ENCODE measurements at regions not wholly inside any gene's neighbourhood (a gene's known extent, or its start where the extent isn't known, plus 50 kb on each side); places are given as distances from the start of the nearest gene placed in this dataset.
"Not testable (repeated sequence)": the region's sequence is repeated elsewhere in the genome, so short reads cannot be mapped to it uniquely, and the experiment has no call there.

- DNase-seq: no peak
Measured at GRCh38 chr6:121597654-121598053, 162.2 kb downstream of the GJA1 start.

- DNase-seq: not testable (repeated sequence)
Measured at GRCh38 chr6:121599331-121599730, 163.9 kb downstream of the GJA1 start.

- DNase-seq: no peak
Measured at GRCh38 chr6:121600389-121601168, 165.1 kb downstream of the GJA1 start.

- DNase-seq: no peak
Measured at GRCh38 chr6:121603486-121603885, 168.0 kb downstream of the GJA1 start.

GRCh38 chr6:121607721-121608120 lies 172.3 kb downstream of the GJA1 start:
- no peak for DNase-seq

GRCh38 chr6:121608270-121608669 lies 172.8 kb downstream of the GJA1 start:
- no peak for DNase-seq

- no peak for DNase-seq
Measured at GRCh38 chr6:121609281-121609680, 173.8 kb downstream of the GJA1 start.

GRCh38 chr6:121612927-121613326 lies 177.5 kb downstream of the GJA1 start:
- no peak for DNase-seq

- DNase-seq: no peak
Measured at GRCh38 chr6:121614115-121614514, 178.7 kb downstream of the GJA1 start.

GRCh38 chr6:121615493-121615892 lies 180.0 kb downstream of the GJA1 start:
- no peak for DNase-seq

GRCh38 chr6:121616406-121616805 lies 181.0 kb downstream of the GJA1 start:
- DNase-seq: no peak

GRCh38 chr6:121617388-121617787 lies 181.9 kb downstream of the GJA1 start:
- no peak for DNase-seq

- no peak for DNase-seq
Measured at GRCh38 chr6:121619013-121619412, 183.6 kb downstream of the GJA1 start.

- no peak for DNase-seq
Measured at GRCh38 chr6:121619987-121620740, 184.7 kb downstream of the GJA1 start.

- no peak for DNase-seq
Measured at GRCh38 chr6:121627761-121628160, 192.3 kb downstream of the GJA1 start.

- DNase-seq: no peak
Measured at GRCh38 chr6:121630716-121631115, 195.3 kb downstream of the GJA1 start.

GRCh38 chr6:121631752-121632151 lies 196.3 kb downstream of the GJA1 start:
- not testable (repeated sequence) for DNase-seq

GRCh38 chr6:121633309-121633708 lies 197.9 kb downstream of the GJA1 start:
- DNase-seq: no peak

- not testable (repeated sequence) for DNase-seq
Measured at GRCh38 chr6:121634586-121634985, 199.1 kb downstream of the GJA1 start.

GRCh38 chr6:121635355-121635754 lies 199.9 kb downstream of the GJA1 start:
- no peak for DNase-seq

GRCh38 chr6:121636217-121636616 lies 200.8 kb downstream of the GJA1 start:
- DNase-seq: not testable (repeated sequence)

- no peak for DNase-seq
Measured at GRCh38 chr6:121639021-121639420, 203.6 kb downstream of the GJA1 start.

GRCh38 chr6:121641158-121641557 lies 205.7 kb downstream of the GJA1 start:
- DNase-seq: no peak

GRCh38 chr6:121645100-121645745 lies 209.8 kb downstream of the GJA1 start:
- DNase-seq: no peak
